ENCODE measurements at regions not wholly inside any gene's neighbourhood (a gene's known extent, or its start where the extent isn't known, plus 50 kb on each side); places are given as distances from the start of the nearest gene placed in this dataset.

DNA sequence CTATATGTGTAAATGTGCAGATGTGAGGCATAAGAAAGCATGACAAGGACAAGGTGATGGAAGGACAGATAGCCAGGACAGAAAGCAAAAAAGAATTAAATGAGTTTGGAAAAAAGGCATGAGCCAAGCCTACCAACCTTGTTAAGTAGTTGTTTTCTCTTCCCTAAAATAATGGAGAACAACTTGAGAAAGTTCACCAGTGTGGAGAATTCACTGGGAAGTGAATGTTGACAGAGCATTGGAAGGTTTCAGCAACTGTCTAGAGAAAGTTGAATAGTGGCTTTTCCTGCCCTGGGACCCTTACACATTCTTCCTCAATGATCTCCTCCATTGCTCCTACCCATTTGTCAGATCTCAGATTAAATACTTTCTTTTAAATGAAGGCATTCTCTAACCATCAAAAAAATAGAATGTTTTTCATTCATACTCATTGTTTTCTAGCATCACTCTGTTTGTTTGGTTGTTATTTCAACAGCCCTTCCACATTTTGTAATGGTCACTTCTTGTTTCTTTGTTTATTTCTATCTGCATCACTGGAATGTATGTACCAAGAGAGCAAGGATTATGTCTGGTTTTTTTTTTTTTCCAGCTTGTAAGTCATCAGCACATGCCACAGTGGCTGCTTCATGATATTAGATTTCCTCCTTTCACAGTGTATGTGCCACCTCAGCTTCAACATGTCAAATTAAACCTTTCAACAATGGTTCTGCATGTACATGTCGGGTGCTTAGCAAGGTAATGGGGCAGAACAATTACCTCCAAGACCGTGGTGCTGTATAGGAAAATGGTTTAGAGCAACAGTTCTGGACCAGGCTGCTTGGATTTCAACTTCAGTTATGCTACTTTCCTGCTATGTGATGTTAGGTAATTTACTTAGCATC is 586.0 kb upstream of the VRK2 start:
- in situ Hi-C loops (cut with MboI; ENCODE audit: low sequenced_read_pairs): no loop called here

GRCh38 chr2:57461624-57462023 is 585.0 kb upstream of the VRK2 start:
- in situ Hi-C loops (cut with MboI; ENCODE audit: low sequenced_read_pairs): no loop called here

GRCh38 chr2:57465067-57465466 is 581.5 kb upstream of the VRK2 start:
- in situ Hi-C loops (cut with MboI; ENCODE audit: low sequenced_read_pairs): no loop called here

- in situ Hi-C loops (cut with MboI; ENCODE audit: low sequenced_read_pairs): no loop called here
These were observed 580.6 kb upstream of the VRK2 start for GRCh38 chr2:57465967-57466366.

- in situ Hi-C loops (cut with MboI; ENCODE audit: low sequenced_read_pairs): loop anchor here (25.0 kb wide), 1 partner anchor 88 kb away; no protein-coding TSS in a partner anchor
These were observed 571.2 kb upstream of the VRK2 start for GRCh38 chr2:57475391-57475790.

DNA sequence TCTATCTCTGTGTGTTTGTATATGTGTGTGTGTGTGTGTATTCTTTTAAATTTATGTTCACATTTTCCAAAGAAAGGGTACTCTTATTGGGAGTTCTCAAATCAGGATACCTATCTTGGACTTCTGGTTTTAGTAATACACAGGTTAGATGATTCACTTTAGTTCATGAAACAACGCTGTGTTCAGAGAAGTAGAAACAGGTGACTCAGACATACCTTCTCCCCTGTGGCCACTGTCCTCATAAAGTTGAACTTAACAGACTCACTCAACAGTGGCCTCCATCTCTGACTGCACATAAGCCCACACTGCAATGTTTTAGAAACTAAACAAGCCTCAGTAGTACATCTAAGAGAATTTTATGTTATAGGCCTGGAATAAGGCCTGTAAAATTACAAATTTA is 566.6 kb upstream of the VRK2 start:
- in situ Hi-C loops (cut with MboI; ENCODE audit: low sequenced_read_pairs): loop anchor here (25.0 kb wide), 1 partner anchor 93 kb away; no protein-coding TSS in a partner anchor

- in situ Hi-C loops (cut with MboI; ENCODE audit: low sequenced_read_pairs): loop anchor here (25.0 kb wide), 1 partner anchor 101 kb away; no protein-coding TSS in a partner anchor
These were observed 558.5 kb upstream of the VRK2 start for GRCh38 chr2:57488061-57488460.

GRCh38 chr2:57490741-57491140 is 555.9 kb upstream of the VRK2 start:
- in situ Hi-C loops (cut with MboI; ENCODE audit: low sequenced_read_pairs): loop anchor here (25.0 kb wide), 1 partner anchor 103 kb away; no protein-coding TSS in a partner anchor

DNA sequence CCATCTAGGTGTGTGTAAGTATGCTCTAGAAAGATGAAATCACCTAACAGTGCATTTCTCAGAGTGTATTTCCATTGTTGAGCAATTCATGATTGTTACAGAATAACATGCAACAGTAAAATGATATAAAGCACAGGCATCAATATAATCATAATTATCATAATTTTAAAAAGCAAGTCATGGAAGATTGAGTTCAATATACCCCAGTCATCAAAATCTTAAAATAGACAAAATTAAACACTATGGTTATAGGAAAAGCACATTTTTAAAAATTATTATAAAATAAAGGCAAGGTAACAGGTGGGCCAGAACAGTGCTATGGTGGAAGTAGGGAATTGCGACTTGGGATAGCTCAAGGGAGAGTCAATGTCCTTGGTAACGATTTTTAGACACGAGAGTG is 555.4 kb upstream of the VRK2 start:
- in situ Hi-C loops (cut with MboI; ENCODE audit: low sequenced_read_pairs): loop anchor here (25.0 kb wide), 1 partner anchor 104 kb away; no protein-coding TSS in a partner anchor

- in situ Hi-C loops (cut with MboI; ENCODE audit: low sequenced_read_pairs): loop anchor here (25.0 kb wide), 1 partner anchor 107 kb away; no protein-coding TSS in a partner anchor
These were observed 552.6 kb upstream of the VRK2 start for GRCh38 chr2:57493966-57494365.

GRCh38 chr2:57497489-57498096 is 549.0 kb upstream of the VRK2 start:
- in situ Hi-C loops (cut with MboI; ENCODE audit: low sequenced_read_pairs): loop anchor here (25.0 kb wide), 1 partner anchor 110 kb away; no protein-coding TSS in a partner anchor

DNA sequence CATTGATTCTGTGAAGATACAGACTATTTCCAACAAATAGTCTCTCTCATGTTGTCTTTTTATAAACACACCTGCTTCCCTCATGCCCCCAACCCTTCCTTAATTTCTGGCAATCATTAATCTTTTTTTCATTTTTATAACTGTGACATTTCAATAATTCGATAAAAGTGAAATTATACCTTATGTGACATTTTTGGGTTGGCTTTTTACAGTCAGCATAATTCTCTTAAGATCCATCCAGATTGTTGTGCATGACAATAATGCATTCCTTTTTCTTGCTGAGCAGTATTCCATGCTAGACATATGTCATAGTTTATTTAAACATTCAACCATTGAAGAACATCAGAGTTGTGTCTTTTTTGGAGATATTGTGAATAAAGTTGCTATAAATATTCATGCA is 541.8 kb upstream of the VRK2 start:
- in situ Hi-C loops (cut with MboI; ENCODE audit: low sequenced_read_pairs): no loop called here

DNA sequence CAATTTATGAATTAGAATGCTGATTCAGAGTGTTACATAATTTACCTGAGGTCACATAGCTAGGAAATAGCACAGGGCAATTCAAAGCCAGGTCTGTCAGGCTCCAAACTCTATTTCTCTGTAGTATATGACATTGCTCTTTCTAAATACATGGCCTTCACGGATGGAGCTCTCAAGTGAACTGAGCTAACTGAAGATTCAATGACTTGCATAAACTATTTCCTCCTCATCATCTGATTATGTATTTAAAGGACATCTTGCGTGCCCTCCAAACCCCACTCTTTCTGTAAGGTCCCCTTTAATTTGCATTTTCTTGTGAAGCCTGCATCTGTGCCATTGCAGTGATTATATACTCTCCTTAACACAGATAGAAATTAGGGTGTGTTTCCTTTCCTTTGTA is 537.4 kb upstream of the VRK2 start:
- in situ Hi-C loops (cut with MboI; ENCODE audit: low sequenced_read_pairs): no loop called here

GRCh38 chr2:57510704-57511103 is 535.9 kb upstream of the VRK2 start:
- in situ Hi-C loops (cut with MboI; ENCODE audit: low sequenced_read_pairs): no loop called here

DNA sequence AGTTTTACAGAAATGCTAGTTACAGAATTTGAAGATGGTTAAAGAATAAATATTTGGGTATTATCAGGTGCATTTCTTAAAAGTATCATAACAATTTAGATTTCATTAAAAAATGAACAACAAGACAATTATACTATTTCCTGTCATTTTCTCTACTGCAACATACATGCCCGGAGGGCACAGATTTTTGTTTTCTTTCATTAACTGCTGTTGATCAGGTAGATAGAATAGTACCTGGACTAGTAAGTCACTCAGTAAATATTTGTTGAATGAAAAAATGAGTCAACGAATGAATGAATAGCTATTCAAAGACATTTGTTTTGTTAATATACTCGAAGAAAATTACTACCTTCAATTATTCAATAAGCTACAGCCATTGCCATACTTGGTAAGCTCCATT is 531.2 kb upstream of the VRK2 start:
- in situ Hi-C loops (cut with MboI; ENCODE audit: low sequenced_read_pairs): no loop called here

DNA sequence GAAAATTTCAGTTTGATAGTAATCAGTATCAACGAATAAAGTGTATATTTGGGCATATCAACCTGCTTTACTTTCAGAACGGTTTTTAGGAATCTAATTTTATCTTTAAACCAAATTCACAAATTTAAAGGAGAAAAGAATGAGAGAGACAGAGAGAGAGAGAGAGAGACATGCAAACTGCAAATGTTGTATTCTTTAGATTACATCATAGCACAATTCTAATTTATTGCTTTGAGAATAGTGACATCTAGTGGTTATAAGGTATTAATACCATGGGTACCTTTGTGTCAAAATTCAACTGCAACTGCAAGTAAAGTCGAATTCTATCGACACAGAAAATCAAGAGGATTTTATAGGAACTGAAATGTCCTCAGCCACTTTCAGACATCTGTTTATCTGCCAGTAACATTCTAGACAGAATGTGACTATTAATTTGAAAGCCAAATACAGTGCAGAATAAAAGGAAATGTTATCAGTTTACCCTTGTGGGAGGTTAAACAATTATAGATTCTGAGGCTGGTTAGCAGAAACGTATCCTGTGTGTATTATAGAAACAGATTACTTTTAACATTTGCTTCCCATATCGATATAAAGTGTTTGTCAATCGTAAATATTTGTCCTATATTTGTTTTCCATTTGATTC is 529.8 kb upstream of the VRK2 start:
- in situ Hi-C loops (cut with MboI; ENCODE audit: low sequenced_read_pairs): no loop called here

DNA sequence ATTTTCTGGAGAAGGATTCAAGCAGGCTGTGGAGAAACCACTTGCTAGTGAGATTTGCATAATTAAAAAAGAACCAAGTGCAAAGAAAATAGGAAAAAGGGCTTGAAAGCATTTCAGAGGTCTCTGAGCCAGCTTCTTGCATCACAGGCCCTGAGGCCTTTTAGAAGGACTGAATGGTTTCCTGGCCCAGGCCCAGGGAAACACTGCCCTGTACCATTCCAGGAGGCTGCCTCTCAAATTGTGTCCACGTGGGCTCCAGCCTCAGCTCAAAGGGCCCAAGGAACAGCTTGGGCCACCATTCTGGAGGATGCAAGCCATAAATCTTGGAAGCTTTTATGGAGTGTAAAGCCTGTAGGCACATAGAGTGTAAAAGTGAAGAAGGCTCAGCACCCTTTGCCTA is 523.3 kb upstream of the VRK2 start:
- in situ Hi-C loops (cut with MboI; ENCODE audit: low sequenced_read_pairs): no loop called here

DNA sequence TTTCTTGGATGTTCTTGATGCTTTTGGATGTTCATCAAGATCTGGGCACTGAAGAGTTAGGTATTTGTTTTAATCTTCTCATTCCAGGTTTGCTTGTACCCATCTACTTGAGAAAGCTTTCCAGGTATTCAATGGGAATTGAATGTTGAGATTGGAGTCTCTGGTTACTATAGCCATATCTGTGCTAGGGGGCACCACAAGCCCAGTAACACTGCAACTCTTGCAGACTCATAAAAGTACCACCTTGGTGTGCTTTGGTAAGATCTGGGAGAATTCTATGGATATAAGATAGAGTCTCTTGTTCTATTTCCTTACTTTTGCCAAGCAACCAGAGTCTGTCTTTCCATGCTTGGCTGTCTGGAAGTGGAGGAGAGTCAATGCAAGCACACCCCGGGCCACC is 518.9 kb upstream of the VRK2 start:
- in situ Hi-C loops (cut with MboI; ENCODE audit: low sequenced_read_pairs): no loop called here

- in situ Hi-C loops (cut with MboI; ENCODE audit: low sequenced_read_pairs): no loop called here
These were observed 518.1 kb upstream of the VRK2 start for GRCh38 chr2:57528499-57528898.

DNA sequence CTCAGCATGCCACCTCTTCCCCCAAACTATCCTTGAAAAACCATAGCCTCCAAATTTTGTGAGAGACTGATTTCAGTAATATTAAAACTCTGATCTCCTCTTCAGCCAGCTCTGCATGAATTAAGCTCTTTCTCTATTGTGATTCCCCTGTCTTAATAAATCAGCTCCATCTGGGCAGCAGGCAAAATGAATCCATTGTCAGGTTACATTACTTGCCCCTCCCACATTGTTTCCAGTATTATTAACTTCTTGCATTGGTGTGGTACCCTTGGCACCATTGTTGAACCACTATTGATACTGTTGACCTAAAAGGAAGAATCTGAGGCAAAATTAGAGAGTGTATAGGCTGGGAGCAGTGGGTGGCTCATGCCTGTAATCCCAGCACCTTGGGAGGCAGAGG is 512.2 kb upstream of the VRK2 start:
- in situ Hi-C loops (cut with MboI; ENCODE audit: low sequenced_read_pairs): no loop called here

DNA sequence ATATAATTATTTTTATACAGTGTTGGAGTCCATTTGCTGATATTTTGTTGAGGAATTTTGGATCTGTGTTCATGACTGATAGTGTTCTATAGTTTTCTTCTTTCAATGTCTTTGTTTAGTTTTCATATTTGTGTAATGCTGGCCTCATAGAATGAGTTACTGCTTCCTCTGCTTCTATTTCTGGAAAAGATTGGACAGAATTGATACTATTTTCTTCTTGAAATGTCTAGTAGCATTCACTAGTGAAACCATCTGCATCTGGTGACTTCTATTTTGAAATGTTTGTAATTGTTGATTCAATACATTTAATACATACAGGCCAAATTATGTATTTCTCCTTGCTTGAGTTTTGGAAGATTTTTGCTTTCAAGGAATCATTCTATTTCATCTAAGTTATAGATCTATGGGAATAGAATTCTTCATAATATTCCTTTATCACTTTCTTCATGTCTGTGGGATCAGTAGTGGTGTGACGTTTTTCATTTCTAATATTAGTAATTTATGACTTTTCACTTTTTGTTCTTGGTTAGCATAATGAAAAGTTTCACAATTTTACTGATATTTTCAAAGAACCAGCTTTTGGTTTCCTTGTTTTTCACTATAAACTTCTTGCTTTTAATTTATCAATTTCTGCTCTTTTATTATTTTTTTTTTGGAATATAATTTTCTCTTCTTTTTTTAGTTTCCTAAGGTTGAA is 509.9 kb upstream of the VRK2 start:
- in situ Hi-C loops (cut with MboI; ENCODE audit: low sequenced_read_pairs): no loop called here
